ENCODE measurements at regions not wholly inside any gene's neighbourhood (a gene's known extent, or its start where the extent isn't known, plus 50 kb on each side); places are given as distances from the start of the nearest gene placed in this dataset.

DNA sequence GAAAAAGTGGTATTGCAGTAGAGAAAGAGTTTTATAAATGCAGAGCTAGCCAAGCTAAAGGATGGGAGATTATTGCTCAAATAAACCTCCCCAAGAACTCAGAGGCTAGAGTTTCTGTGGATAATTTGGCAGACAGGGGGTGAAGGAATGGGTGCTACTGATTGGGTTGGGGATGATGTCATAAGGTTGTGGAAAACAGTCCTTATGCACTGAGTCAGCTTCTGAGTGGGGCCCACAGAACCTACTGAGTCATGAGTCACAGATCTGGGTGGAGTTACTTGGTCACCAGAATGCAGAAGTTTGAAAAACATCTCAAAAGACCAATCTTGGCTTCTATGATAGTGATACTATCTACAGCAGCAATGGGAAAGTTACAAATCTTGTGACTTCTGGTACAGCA is 1146.7 kb downstream of the TYW1 start:
- TF ChIP-seq, protein P1, sequence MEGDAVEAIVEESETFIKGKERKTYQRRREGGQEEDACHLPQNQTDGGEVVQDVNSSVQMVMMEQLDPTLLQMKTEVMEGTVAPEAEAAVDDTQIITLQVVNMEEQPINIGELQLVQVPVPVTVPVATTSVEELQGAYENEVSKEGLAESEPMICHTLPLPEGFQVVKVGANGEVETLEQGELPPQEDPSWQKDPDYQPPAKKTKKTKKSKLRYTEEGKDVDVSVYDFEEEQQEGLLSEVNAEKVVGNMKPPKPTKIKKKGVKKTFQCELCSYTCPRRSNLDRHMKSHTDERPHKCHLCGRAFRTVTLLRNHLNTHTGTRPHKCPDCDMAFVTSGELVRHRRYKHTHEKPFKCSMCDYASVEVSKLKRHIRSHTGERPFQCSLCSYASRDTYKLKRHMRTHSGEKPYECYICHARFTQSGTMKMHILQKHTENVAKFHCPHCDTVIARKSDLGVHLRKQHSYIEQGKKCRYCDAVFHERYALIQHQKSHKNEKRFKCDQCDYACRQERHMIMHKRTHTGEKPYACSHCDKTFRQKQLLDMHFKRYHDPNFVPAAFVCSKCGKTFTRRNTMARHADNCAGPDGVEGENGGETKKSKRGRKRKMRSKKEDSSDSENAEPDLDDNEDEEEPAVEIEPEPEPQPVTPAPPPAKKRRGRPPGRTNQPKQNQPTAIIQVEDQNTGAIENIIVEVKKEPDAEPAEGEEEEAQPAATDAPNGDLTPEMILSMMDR (IDR thresholded peaks at IDR 0.05; ENCODE audit: insufficient read depth, low read length, poor library complexity, severe bottlenecking): no peak
- Histone ChIP-seq H3K36me3 (ENCODE audit: control insufficient read depth, insufficient read depth, low read length) (no peaks in the 10 kb centered on the region), H3K27me3 (replicated peaks; ENCODE audit: control insufficient read depth, insufficient read depth, low read length) (no peaks in the 10 kb centered on the region), H3K4me3 (replicated peaks; ENCODE audit: low read depth, low read length) (no peak overlapping the region)
- no peak for DNase-seq (ENCODE audit: extremely low read depth, insufficient read length)

DNA sequence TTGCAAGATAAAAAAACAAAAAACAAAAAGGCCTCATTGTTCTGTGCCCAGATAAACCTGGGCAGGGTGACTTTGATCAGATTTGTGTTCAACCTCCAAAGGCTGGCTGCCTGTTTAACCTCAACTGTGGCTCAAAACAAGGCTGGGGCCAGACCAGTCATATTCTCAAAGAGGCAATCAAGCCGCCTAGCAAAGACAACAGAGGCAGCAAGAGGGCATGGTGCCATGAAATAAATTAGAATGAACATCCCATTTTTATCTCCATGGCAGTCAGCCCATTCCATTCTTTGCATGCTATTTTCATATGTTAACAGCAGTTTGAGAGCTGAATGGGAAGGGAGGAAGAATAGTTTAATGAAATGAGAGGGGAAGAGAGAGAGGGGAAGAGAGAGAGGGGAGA is 1150.3 kb downstream of the TYW1 start:
- H3K4me3 ChIP-seq (replicated peaks; ENCODE audit: low read depth, low read length): no peak overlapping the region
- H3K36me3 ChIP-seq (ENCODE audit: control insufficient read depth, insufficient read depth, low read length): no peaks in the 10 kb centered on the region
- no peaks in the 10 kb centered on the region for H3K27me3 ChIP-seq (replicated peaks; ENCODE audit: control insufficient read depth, insufficient read depth, low read length)
- no peak for DNase-seq (ENCODE audit: extremely low read depth, insufficient read length)
- TF ChIP-seq, protein P1 (IDR thresholded peaks at IDR 0.05; ENCODE audit: insufficient read depth, low read length, poor library complexity, severe bottlenecking): no peak

DNA sequence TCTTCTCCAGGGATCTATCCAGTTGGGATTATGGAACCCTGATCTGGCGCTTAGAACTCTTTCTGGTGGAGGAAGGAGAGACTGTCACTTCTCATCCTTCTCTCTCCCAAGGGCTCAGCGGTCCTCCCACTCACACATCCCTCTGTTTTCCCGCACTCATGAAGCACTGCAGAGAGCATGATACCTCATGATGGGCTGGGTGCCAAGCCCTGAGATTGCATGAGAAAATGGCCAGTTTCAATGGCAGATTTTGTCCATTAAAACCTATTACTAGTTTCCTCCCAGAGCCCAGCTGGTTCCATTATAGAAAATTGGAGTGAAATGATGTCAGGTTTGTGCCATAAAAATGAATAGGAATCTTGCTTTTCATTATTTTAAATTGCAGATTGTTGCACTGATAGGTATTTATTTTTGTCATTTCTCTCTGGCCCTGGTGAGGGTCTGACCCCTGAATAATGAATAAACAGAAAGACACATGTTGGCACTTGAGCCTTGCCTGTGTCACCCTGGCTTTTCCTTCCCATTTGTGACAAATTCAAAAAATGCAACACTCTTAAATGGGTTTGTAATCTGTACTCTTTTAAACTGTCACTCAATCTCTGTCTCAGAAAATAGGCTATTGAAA is 1151.1 kb downstream of the TYW1 start:
- no peak for DNase-seq (ENCODE audit: extremely low read depth, insufficient read length)
- Histone ChIP-seq H3K27me3 (replicated peaks; ENCODE audit: control insufficient read depth, insufficient read depth, low read length) (no peaks in the 10 kb centered on the region), H3K36me3 (ENCODE audit: control insufficient read depth, insufficient read depth, low read length) (no peaks in the 10 kb centered on the region), H3K4me3 (replicated peaks; ENCODE audit: low read depth, low read length) (no peak overlapping the region)
- TF ChIP-seq, protein P1 (IDR thresholded peaks at IDR 0.05; ENCODE audit: insufficient read depth, low read length, poor library complexity, severe bottlenecking): no peak

DNA sequence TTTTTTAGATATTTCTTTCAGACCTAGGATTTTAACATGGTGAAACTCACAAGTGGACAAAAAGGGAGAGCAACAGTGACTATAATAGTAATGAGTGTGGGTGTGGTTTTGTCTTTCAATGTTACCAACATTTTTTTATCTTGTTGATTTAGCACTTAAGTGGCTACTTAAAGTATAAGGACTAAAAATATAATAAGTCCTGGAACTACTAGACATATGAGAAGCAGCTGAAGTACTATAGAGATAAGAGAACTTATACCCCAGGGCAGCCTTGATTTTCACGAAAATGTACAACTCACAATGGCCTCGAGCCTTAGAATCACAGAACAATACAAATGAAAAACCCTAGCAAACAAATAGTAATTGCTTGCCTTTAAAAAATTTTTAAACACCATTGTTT is 1151.8 kb downstream of the TYW1 start:
- TF ChIP-seq, protein P1 (IDR thresholded peaks at IDR 0.05; ENCODE audit: insufficient read depth, low read length, poor library complexity, severe bottlenecking): no peak
- no peaks in the 10 kb centered on the region for H3K36me3 ChIP-seq (ENCODE audit: control insufficient read depth, insufficient read depth, low read length)
- no peak for DNase-seq (ENCODE audit: extremely low read depth, insufficient read length)
- H3K27me3 ChIP-seq (replicated peaks; ENCODE audit: control insufficient read depth, insufficient read depth, low read length): no peaks in the 10 kb centered on the region
- no peak overlapping the region for H3K4me3 ChIP-seq (replicated peaks; ENCODE audit: low read depth, low read length)

DNA sequence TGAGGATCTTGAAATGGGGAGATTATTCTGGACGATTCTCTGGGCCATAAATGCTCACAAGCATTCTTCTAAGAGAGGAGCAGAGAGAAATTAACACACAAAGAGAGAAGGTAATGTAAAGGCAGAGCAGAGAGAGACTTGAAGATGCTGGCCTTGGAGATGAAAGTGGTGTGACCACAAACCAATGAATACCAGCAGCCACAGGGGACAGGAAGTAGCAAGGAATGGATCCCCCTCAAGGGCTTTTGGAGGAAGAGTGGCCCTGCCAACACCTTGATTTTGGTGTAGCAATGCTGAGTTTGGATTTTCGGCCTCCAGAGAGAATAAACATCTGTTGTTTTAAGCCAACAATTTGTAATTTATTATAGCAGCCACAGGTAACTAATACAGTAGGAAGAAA is 1155.6 kb downstream of the TYW1 start:
- TF ChIP-seq, protein P1 (IDR thresholded peaks at IDR 0.05; ENCODE audit: insufficient read depth, low read length, poor library complexity, severe bottlenecking): no peak
- H3K27me3 ChIP-seq (replicated peaks; ENCODE audit: control insufficient read depth, insufficient read depth, low read length): no peaks in the 10 kb centered on the region
- H3K36me3 ChIP-seq (ENCODE audit: control insufficient read depth, insufficient read depth, low read length): no peaks in the 10 kb centered on the region
- no peak overlapping the region for H3K4me3 ChIP-seq (replicated peaks; ENCODE audit: low read depth, low read length)
- no peak for DNase-seq (ENCODE audit: extremely low read depth, insufficient read length)

DNA sequence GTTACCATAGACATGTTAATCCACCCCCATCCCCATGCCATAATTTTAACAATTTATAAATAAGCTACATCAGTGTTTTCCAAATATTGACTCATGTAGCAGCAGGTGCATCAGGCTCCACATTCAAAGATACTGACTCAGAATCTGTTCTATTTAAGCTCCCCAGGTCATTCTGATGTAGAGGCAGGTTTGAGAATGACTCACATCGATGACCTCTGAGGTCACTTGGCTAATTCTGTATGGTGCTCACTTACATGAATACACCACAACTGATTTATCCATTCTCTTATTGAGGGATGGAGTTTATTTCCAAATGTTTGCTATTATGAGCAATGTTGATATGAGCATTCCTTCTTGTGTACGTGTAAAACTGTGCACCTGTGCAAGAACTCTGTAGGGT is 1159.0 kb downstream of the TYW1 start:
- TF ChIP-seq, protein P1 (IDR thresholded peaks at IDR 0.05; ENCODE audit: insufficient read depth, low read length, poor library complexity, severe bottlenecking): no peak
- no peaks in the 10 kb centered on the region for H3K36me3 ChIP-seq (ENCODE audit: control insufficient read depth, insufficient read depth, low read length)
- H3K4me3 ChIP-seq (replicated peaks; ENCODE audit: low read depth, low read length): no peak overlapping the region
- no peak for DNase-seq (ENCODE audit: extremely low read depth, insufficient read length)
- no peaks in the 10 kb centered on the region for H3K27me3 ChIP-seq (replicated peaks; ENCODE audit: control insufficient read depth, insufficient read depth, low read length)

Measured in GM06990 (cell line).